GM12873 (cell line): ENCODE measurements at regions not wholly inside any gene's neighbourhood (a gene's known extent, or its start where the extent isn't known, plus 50 kb on each side); places are given as distances from the start of the nearest gene placed in this dataset.

ENCODE experiments used
- CTCF ChIP-seq: IDR thresholded peaks from 2 replicates; pipeline ENCODE4 v1.5.1; 2012; ENCODE audit warnings: low read depth, mild to moderate bottlenecking, moderate library complexity, low read length, control low read depth; ENCODE audit not compliant: insufficient read depth; ENCODE audit errors: missing control alignments

- no peak for TF ChIP-seq CTCF
Observed at GRCh38 chr10:129170812-129171211, 296.2 kb upstream of the MGMT start.

- no peak for TF ChIP-seq CTCF
Observed at GRCh38 chr10:129171812-129172211, 295.2 kb upstream of the MGMT start.

GRCh38 chr10:129174232-129175014 is 292.6 kb upstream of the MGMT start:
- TF ChIP-seq CTCF: no peak

GRCh38 chr10:129179245-129179971 is 287.6 kb upstream of the MGMT start:
- no peak for TF ChIP-seq CTCF

- no peak for TF ChIP-seq CTCF
Observed at GRCh38 chr10:129179972-129180678, 286.9 kb upstream of the MGMT start.

GRCh38 chr10:129184196-129184595 is 282.8 kb upstream of the MGMT start:
- TF ChIP-seq CTCF: no peak

- TF ChIP-seq CTCF: no peak
Observed at GRCh38 chr10:129187331-129187730, 279.7 kb upstream of the MGMT start.
